ENCODE measurements at regions not wholly inside any gene's neighbourhood (a gene's known extent, or its start where the extent isn't known, plus 50 kb on each side); places are given as distances from the start of the nearest gene placed in this dataset.
A peak's percentile ranks its signal among the peaks of the same experiment; 100 is the strongest.
"Not testable (repeated sequence)": the region's sequence is repeated elsewhere in the genome, so short reads cannot be mapped to it uniquely, and the experiment has no call there.

DNA sequence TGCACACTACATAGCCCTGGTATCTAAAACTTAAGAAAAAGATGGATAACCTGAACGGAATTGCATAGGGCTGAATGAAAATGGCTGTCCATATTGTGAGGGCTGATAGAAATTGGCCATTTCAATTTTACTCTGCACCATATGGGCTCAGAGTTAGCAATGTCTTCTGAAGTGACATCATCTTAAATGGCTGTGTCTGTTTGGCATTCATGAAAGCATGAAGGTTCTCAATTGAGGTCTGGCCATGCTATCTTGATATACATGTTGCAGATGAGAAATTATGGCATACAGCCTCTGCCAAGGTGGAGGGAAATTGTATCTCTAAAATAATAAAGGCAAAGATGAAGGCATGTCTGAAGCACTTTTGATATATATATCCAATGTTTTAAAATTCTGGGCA lies 226.0 kb upstream of the PDE3A start:
- H3K9me3 ChIP-seq (ENCODE audit: control insufficient read depth, low read length): no peaks in the 10 kb centered on the region
- no peaks in the 10 kb centered on the region for H3K27me3 ChIP-seq (replicated peaks; ENCODE audit: control insufficient read depth, insufficient read depth, low read length)
- no peaks in the 10 kb centered on the region for H3K36me3 ChIP-seq (ENCODE audit: control insufficient read depth, insufficient read depth, low read length, severe bottlenecking)
- H3K9ac ChIP-seq (ENCODE audit: low read length): no peak overlapping the region
- no peak overlapping the region for H3K4me3 ChIP-seq (ENCODE audit: low read length)
- peak; percentile 56 for DNase-seq (ENCODE audit: low read depth)
- H3K4me1 ChIP-seq (ENCODE audit: control insufficient read depth, insufficient read depth, low read length): no peaks in the 10 kb centered on the region

- H3K4me3 ChIP-seq (ENCODE audit: low read length): no peak overlapping the region
- peak; percentile 31 for DNase-seq (ENCODE audit: low read depth)
- H3K36me3 ChIP-seq (ENCODE audit: control insufficient read depth, insufficient read depth, low read length, severe bottlenecking): no peaks in the 10 kb centered on the region
- H3K27me3 ChIP-seq (replicated peaks; ENCODE audit: control insufficient read depth, insufficient read depth, low read length): no peaks in the 10 kb centered on the region
- no peak overlapping the region for H3K9ac ChIP-seq (ENCODE audit: low read length)
- no peaks in the 10 kb centered on the region for H3K9me3 ChIP-seq (ENCODE audit: control insufficient read depth, low read length)
- H3K4me1 ChIP-seq (ENCODE audit: control insufficient read depth, insufficient read depth, low read length): no peaks in the 10 kb centered on the region
These were observed 225.4 kb upstream of the PDE3A start for GRCh38 chr12:20142956-20143355.

GRCh38 chr12:20144341-20144740 lies 224.0 kb upstream of the PDE3A start:
- H3K4me1 ChIP-seq (ENCODE audit: control insufficient read depth, insufficient read depth, low read length): no peaks in the 10 kb centered on the region
- no peaks in the 10 kb centered on the region for H3K27me3 ChIP-seq (replicated peaks; ENCODE audit: control insufficient read depth, insufficient read depth, low read length)
- H3K36me3 ChIP-seq (ENCODE audit: control insufficient read depth, insufficient read depth, low read length, severe bottlenecking): no peaks in the 10 kb centered on the region
- no peaks in the 10 kb centered on the region for H3K9me3 ChIP-seq (ENCODE audit: control insufficient read depth, low read length)
- no peak overlapping the region for H3K9ac ChIP-seq (ENCODE audit: low read length)
- no peak for DNase-seq (ENCODE audit: low read depth)
- no peak overlapping the region for H3K4me3 ChIP-seq (ENCODE audit: low read length)

DNA sequence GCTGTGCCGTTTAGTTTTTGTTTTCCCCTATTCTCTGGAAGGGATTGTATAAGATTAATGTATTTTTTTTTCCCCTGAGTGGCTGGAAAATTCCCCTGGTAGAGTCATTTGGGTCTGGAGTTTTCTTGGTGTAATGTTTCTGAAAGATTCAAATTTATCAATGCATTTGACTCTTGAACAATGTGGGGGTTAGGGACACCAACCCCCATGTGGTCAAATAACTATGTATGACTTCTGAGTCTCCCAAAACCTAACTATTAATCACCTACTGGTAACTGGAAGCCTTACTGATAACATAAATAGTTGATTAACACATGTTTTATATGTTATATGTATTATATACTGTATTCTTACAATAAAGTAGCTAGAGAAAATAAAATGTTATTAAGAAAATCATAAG lies 220.1 kb upstream of the PDE3A start:
- Histone ChIP-seq H3K9ac (ENCODE audit: low read length) (no peak overlapping the region), H3K4me3 (ENCODE audit: low read length) (no peak overlapping the region)

DNA sequence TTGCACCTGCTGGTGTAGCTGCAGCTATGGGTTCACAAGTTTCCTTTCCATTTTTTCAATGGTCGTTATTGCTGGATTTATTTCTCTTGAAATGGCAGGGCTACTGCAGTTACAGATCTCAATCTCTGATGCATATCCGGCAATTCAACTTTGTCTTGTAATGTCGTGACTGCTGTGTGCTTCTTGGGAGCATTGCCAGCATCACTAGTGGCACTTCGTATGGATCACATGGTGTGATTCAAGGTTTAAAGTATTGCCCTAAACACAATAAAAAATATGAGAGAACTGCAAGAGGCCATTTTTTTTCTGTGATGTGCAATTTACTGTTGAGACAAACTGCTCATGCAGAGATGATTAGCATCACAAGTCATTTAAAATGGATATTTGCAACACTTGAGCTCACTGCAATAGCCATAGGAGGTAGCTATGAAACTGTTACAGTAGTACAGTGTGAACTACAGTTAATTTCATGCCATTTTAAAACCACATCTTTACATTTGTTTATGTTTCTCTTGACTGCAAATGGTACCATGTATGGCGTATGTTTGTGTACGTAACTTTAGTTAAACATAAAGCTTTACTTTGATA lies 217.4 kb upstream of the PDE3A start:
- H3K4me3 ChIP-seq (ENCODE audit: low read length): no peak overlapping the region
- no peak for DNase-seq (ENCODE audit: low read depth)
- H3K9ac ChIP-seq (ENCODE audit: low read length): no peak overlapping the region
- H3K4me1 ChIP-seq (ENCODE audit: control insufficient read depth, insufficient read depth, low read length): no peaks in the 10 kb centered on the region
- no peaks in the 10 kb centered on the region for H3K9me3 ChIP-seq (ENCODE audit: control insufficient read depth, low read length)
- H3K36me3 ChIP-seq (ENCODE audit: control insufficient read depth, insufficient read depth, low read length, severe bottlenecking): no peaks in the 10 kb centered on the region
- no peaks in the 10 kb centered on the region for H3K27me3 ChIP-seq (replicated peaks; ENCODE audit: control insufficient read depth, insufficient read depth, low read length)

More for the DNA sequence above, 220.1 kb upstream of the PDE3A start:
- no peak for DNase-seq (ENCODE audit: low read depth)
- Histone ChIP-seq H3K27me3 (replicated peaks; ENCODE audit: control insufficient read depth, insufficient read depth, low read length) (no peaks in the 10 kb centered on the region), H3K9me3 (ENCODE audit: control insufficient read depth, low read length) (no peaks in the 10 kb centered on the region), H3K36me3 (ENCODE audit: control insufficient read depth, insufficient read depth, low read length, severe bottlenecking) (no peaks in the 10 kb centered on the region), H3K4me1 (ENCODE audit: control insufficient read depth, insufficient read depth, low read length) (no peaks in the 10 kb centered on the region)

DNA sequence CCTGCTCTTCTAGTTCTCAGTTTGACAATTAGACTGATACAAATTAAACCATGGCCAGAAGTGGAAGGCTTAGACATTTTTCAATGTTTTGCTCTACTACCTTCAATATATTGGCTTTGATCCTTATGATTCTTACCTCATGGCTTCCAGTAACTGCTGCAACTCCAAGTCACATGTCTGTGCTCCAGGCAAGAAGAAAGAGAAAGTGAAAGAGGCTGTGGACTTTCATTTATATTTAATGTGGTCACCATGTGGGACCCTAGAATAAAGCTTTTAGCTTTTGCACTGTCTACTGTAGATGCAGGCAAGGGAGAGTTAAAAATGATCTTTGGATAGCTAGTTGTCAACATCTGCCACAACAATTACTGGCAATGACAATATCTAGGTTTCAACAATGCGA lies 214.3 kb upstream of the PDE3A start:
- Histone ChIP-seq H3K27me3 (replicated peaks; ENCODE audit: control insufficient read depth, insufficient read depth, low read length) (no peaks in the 10 kb centered on the region), H3K9me3 (ENCODE audit: control insufficient read depth, low read length) (no peaks in the 10 kb centered on the region), H3K9ac (ENCODE audit: low read length) (no peak overlapping the region), H3K4me1 (ENCODE audit: control insufficient read depth, insufficient read depth, low read length) (no peaks in the 10 kb centered on the region), H3K4me3 (ENCODE audit: low read length) (no peak overlapping the region), H3K36me3 (ENCODE audit: control insufficient read depth, insufficient read depth, low read length, severe bottlenecking) (no peaks in the 10 kb centered on the region)
- peak; percentile 44 for DNase-seq (ENCODE audit: low read depth)

DNA sequence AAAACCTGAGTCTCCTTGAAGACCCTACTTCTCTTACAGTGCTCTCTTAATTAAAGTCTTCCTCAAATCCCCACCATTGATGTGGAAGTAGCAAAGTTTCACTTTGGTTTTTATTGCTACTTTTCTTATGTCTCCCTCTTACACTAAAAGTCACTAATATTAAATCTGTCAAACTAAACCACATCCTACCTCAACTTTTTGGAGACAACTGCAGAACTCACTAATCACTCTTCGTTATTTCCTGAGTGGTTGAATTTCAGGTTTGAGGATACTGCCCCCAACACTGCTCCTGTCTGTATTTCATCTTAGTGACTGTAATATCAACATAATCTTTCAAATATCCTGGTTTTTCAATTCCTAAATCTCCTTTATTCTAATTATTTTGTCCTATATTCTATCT lies 213.0 kb upstream of the PDE3A start:
- no peak overlapping the region for H3K4me3 ChIP-seq (ENCODE audit: low read length)
- H3K36me3 ChIP-seq (ENCODE audit: control insufficient read depth, insufficient read depth, low read length, severe bottlenecking): no peaks in the 10 kb centered on the region
- no peak overlapping the region for H3K9ac ChIP-seq (ENCODE audit: low read length)
- no peaks in the 10 kb centered on the region for H3K27me3 ChIP-seq (replicated peaks; ENCODE audit: control insufficient read depth, insufficient read depth, low read length)
- H3K4me1 ChIP-seq (ENCODE audit: control insufficient read depth, insufficient read depth, low read length): no peaks in the 10 kb centered on the region
- no peak for DNase-seq (ENCODE audit: low read depth)
- no peaks in the 10 kb centered on the region for H3K9me3 ChIP-seq (ENCODE audit: control insufficient read depth, low read length)

- H3K4me3 ChIP-seq (ENCODE audit: low read length); H3K9ac ChIP-seq (ENCODE audit: low read length); DNase-seq (ENCODE audit: low read depth); H3K27me3 ChIP-seq (replicated peaks; ENCODE audit: control insufficient read depth, insufficient read depth, low read length); H3K36me3 ChIP-seq (ENCODE audit: control insufficient read depth, insufficient read depth, low read length, severe bottlenecking); H3K9me3 ChIP-seq (ENCODE audit: control insufficient read depth, low read length); H3K4me1 ChIP-seq (ENCODE audit: control insufficient read depth, insufficient read depth, low read length): not testable (repeated sequence)
These were observed 207.4 kb upstream of the PDE3A start for GRCh38 chr12:20160899-20161298.

DNA sequence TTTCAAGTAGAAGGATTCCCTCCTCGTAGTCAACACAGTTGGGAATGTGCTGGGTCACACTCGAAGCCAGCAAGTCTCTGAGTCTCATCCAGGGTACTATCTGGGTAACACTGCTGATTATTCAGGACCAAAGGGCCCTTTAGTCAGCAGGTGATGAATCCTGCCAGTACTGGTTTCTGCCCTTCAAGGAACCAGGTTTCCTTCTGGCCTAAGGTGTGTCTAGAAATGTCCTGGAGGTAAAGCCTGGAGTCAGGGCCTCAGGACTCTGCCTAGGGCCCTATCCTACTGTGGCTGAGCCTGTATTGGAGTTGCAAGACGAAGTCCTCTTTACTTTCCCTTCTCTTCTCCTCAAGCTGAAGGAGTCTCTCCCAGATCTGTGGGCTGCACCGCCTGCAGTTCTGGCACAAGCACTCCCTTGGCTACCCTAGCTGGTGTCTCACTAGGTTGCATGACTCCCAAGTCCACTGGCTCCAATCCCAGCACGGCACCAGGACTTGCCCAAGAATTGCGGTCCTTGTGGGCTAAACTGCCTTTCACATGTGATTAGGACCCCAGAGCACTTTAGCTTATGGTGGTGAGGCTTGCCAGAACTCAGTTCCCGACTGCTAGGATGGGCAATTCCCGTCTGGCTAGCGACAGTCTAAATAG lies 193.7 kb upstream of the PDE3A start:
- Histone ChIP-seq H3K27me3 (replicated peaks; ENCODE audit: control insufficient read depth, insufficient read depth, low read length) (no peaks in the 10 kb centered on the region), H3K9ac (ENCODE audit: low read length) (no peak overlapping the region), H3K9me3 (ENCODE audit: control insufficient read depth, low read length) (no peaks in the 10 kb centered on the region), H3K36me3 (ENCODE audit: control insufficient read depth, insufficient read depth, low read length, severe bottlenecking) (no peaks in the 10 kb centered on the region), H3K4me3 (ENCODE audit: low read length) (no peak overlapping the region), H3K4me1 (ENCODE audit: control insufficient read depth, insufficient read depth, low read length) (no peaks in the 10 kb centered on the region)
- no peak for DNase-seq (ENCODE audit: low read depth)

GRCh38 chr12:20175704-20176388 lies 192.5 kb upstream of the PDE3A start:
- no peaks in the 10 kb centered on the region for H3K9me3 ChIP-seq (ENCODE audit: control insufficient read depth, low read length)
- H3K4me3 ChIP-seq (ENCODE audit: low read length): no peak overlapping the region
- H3K36me3 ChIP-seq (ENCODE audit: control insufficient read depth, insufficient read depth, low read length, severe bottlenecking): no peaks in the 10 kb centered on the region
- DNase-seq (ENCODE audit: low read depth): no peak
- H3K9ac ChIP-seq (ENCODE audit: low read length): no peak overlapping the region
- H3K27me3 ChIP-seq (replicated peaks; ENCODE audit: control insufficient read depth, insufficient read depth, low read length): no peaks in the 10 kb centered on the region
- no peaks in the 10 kb centered on the region for H3K4me1 ChIP-seq (ENCODE audit: control insufficient read depth, insufficient read depth, low read length)

GRCh38 chr12:20181416-20182180 lies 186.7 kb upstream of the PDE3A start:
- Histone ChIP-seq H3K4me1 (ENCODE audit: control insufficient read depth, insufficient read depth, low read length) (no peaks in the 10 kb centered on the region), H3K36me3 (ENCODE audit: control insufficient read depth, insufficient read depth, low read length, severe bottlenecking) (no peaks in the 10 kb centered on the region), H3K4me3 (ENCODE audit: low read length) (no peak overlapping the region), H3K27me3 (replicated peaks; ENCODE audit: control insufficient read depth, insufficient read depth, low read length) (no peaks in the 10 kb centered on the region), H3K9ac (ENCODE audit: low read length) (no peak overlapping the region), H3K9me3 (ENCODE audit: control insufficient read depth, low read length) (no peaks in the 10 kb centered on the region)
- no peak for DNase-seq (ENCODE audit: low read depth)
